GM19240 (cell line): ENCODE measurements at regions not wholly inside any gene's neighbourhood (a gene's known extent, or its start where the extent isn't known, plus 50 kb on each side); places are given as distances from the start of the nearest gene placed in this dataset.

Experiments used
- DNase-seq: peaks from one replicate; pipeline ENCODE4 v3.0.0; 2011; ENCODE audit warnings: low spot score; ENCODE audit not compliant: insufficient read length

DNA sequence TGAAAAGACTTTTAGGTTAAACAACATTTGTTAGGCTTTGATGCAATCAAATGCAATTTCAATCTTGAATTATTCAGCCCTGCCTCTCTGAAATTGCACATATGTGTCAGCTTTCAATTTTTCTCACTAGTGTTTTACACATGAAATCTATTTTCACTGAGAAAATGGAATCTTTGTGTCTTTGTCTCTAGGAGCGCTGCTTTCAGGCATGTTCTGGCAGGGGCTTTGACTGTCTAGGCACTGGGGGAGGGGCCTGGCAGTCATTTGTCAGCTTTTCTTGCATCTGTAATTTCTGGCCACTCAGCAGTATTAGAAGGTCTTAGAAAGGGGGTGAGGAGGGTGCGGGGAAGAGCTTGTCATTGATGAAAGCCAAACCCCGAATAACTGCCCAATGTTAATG lies 264.4 kb downstream of the PTPRC start:
- no peak for DNase-seq

DNA sequence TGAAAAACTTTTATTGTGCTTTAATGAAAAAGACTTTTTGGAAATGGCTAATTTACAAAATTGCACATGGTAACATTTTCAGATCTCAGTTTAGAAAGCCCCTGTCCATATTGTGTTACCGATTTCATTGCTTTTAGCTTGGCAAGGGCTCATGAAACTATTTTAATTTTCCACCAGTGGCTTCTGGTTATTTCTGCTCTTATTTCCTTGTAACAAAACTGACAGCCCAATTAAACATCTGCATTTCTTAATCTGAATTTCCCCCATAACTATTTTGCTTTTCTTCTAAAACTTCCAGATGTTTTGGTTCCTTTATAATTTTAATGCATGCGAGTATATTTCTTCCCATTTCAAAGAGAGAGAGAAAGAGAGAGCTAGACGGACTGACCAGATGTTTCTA lies 264.8 kb downstream of the PTPRC start:
- no peak for DNase-seq

DNA sequence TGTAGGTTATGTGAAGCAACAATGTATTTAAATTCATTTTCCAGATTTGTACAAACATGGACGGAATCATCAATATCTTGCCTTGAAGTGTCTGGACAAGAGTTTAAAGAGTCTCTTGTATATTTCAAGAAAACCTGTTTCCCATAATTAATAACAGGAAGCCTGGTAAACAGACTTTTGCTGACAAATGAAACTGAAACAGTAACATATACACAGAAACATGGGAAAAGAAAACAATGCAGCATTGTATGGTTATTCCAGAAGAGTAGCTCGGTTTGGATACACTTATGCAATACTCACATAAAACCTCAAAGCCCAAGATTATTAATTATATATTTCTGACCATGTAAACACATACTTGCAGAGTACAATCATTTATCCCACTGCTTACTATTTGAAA lies 265.5 kb downstream of the PTPRC start:
- DNase-seq = no peak

DNA sequence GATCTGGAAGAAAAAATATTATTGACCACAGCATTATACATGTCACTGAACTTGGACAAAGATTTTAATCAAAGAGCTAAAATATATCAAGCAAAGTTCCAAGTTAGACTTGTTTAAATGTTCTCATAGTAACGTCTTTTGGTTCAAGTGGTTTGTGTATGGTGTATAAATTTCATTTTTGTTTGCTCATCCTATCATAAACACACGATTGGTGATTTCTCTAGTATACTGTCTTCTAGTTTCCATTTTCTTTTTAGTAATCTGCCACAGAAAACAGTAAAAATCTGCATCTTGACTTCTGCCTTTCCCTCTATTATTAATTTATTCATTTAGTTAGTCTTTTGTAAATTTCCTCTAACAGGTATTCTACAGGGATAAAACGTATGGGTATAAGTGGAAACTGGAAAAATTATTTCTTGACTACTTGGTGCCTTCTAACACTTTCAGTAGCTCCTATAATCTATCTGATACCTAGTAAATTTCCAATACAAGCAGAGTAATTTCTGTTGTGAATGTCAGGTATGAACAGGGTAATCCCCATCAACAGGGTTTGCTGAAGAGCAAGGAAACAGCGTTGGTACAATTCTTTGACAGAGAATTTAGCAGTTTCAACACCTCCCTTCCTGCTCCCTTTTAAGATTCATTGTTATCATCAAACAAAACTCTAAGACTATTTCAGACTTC lies 268.0 kb downstream of the PTPRC start:
- no peak for DNase-seq

DNA sequence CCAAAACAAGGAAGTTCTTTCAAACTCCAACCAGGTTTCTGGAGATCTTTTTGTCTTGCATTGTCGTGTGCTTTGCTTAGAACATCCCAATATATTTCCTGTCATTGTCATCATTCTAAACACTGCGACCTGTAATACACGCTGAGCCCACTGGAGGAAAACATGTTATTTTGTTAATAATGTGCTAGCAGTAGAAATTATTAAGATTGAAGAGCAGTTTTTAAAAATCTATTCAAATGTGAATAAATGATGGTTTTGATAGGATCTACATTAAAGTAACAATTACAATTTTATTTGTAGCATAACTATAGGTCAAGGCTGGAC lies 268.5 kb downstream of the PTPRC start:
- no peak for DNase-seq

DNA sequence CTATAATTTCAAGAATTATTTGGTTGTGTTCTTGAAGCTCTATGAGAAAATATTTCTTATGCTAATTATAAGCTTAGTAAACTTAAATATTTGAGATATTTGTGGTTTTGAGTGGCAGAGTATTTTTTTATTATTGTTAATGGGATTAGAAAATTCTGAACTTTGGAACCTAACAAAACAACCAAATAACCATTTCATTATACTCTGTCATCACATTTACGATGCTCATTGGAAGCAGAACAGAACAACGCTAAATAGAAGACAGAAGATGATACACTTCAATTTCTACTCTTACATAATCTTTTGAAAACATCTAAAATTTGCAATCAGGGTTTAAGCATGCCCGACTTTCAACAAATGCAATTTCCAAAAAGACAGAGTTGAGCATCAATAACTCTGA lies 270.2 kb downstream of the PTPRC start:
- DNase-seq = no peak

DNA sequence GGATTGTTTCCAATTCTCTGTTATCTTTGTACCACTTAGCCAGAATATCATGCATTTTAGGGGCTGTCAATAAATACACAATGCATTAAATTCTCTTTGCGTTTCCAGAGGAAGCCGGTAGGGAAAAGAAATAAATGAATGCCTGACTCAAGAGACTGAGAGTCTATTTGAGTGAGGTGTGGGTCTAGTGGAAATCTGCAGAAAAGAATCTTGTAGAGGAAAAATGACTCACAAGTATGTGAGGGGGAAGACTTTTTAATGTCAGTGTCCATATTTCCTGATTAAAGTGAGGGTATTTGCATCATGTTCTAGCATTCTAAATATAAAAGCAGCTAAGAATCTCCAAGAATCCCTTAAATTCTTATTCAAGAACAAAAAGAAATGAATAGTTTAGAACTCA lies 271.1 kb downstream of the PTPRC start:
- no peak for DNase-seq

DNA sequence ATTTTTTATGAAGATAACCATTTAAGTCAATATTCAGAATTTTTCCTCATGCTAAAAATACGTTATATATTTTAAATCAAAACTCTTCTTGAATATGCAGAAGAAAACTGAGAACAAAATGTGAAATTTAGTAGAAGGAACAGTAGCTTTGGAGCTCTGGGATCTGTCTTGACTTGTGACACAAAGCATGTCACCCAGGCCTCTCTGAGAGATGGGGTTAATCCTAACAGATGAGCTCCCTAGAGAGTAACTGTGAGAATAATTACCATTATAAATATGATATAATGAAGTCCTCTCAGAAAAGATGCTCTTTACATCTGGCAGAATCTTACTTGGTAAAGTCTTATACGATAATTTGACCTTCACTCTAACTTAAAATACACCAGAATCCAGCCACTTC lies 272.0 kb downstream of the PTPRC start:
- DNase-seq = no peak

DNA sequence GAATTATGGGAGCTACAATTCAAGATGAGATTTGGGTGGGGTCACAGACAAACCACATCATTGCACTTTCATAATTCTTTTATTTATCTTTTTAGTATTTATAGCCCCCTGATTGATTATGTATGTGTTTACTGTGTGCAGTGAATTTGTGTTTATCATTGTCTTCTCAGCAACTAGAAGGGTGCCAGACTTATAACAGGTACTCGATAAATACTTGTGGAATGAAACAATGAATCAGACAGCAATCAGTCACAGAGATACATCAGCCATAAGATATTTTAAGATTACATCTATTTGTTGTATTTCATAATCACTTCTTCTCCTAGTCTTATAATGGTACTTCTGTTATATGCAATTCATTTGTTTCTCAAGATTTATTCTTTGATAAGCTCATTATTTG lies 273.2 kb downstream of the PTPRC start:
- no peak for DNase-seq

DNA sequence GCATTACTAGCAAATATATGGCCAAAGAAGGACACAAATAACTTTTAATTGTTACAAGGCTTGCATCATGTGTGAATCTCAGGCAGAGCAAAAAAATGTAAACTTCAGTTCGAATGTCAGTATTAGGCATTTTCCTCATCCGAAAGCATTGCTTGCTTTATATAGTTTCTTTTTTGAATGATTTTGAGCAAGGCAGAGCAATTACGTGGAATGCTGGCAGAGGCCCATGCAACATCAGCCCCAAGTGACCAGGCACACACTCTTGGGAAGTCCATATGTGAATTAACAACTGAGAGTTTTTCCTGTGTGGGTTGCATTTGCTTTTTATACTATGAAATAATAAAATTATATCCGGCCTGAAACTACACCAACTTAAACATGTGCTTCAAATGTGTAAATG lies 274.8 kb downstream of the PTPRC start:
- no peak for DNase-seq

DNA sequence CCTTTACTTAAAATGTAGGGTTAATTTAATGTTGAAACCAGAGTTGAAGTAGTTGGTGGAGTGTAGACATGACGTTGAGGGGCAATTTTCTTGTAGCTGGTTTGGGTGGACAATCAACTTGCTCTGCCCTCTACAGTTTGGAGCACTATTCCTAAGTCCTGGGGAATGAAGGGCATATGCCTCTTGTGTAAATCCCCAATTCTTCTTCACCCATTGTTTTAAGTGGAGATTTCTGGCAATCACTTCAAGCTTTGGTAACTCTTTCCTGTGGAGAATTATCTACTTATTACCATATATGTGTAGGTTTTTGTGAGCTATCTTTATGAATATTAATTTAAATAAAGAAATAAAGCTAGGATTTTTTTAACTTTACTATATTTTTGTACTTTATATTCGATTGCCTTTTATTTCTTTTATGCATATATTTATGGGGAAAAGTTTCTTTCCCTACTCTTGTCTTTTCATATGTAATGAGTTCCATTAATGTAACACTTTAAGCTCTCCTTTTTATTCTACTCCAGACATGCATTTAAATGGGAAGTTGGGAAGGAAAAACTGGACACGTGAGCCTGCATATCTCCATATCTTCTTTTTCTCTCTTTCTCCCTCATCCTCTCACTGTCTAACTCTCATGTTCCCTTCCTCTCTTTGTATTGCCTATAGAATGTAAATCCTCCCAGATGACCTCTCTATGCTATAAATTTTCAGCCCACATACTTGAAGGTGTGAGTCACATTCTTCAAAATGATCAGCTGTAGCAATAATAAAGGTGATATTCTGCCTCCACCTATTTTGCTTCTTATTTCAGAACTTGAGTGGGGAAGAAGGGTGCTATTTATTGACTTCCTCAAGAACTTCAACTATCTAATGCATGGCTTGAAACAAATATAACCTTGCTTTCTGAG lies 276.7 kb downstream of the PTPRC start:
- no peak for DNase-seq

DNA sequence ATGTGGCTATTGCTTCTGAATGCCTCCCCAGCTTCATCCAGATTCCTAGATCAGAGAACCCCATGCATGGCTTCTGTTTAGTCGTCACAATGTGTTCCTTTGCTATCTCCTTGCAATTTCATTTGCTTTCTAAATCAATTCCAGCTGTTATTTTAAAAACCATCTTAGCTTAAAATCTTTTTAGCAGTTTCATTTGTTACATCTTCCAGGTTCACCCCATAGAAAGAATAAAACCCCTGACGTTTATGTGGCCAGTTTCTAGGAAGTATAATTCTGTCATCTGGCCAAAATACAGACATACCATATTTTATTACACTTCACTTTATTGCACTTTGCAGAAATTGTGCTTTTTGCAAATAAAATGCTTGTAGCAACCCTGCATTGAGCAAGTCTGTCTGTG lies 278.4 kb downstream of the PTPRC start:
- no peak for DNase-seq

DNA sequence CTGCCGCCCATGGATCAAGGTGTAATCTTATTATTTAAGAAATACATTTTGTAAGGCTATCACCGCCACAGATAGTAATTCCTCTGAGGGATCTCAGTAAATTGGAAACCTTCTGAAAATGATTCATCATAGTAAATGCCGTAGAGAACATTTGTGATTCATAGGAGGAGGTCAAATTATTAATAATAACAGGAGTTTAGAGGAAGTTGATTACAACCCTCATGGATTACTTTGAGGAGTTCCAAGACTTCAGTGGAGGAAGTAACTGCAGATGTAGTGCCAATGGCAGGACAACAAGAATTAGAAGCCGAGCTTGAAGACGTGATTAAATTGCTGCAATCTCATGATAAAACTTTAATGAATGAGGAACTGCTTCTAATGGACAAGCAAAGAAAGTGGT lies 280.1 kb downstream of the PTPRC start:
- no peak for DNase-seq

DNA sequence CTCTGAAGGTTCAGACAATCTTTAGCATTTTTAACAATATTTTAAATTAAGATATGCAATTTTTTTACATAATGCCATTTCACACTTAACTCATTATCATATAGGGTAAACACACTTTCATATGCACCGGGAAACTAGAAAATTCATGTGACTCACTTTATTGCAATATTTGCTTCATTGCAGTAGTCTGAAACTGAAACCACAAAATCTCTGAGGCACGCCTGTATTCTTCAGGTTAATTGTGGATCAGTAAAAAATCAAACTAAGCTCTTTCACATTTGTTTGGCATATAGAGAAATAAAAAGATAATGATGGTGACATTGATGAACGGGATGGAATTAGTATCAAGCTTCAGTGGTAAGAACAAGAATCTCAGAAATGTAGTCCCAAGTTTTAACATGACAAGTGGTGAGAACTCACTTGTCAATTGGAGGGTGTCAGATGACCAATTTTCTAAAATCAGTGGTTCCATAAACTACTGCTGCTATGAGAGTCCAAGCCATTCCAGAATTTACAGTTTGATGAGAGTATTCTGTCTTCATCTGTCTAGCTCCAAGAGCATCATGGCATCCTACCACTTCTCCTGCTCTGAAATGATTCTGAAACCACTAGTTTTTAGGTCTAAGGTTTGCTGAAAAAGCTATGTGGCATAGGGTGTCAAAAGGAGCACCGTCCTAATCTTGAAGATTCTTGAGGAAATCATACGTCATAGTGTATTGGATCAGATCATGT lies 281.0 kb downstream of the PTPRC start:
- DNase-seq = no peak

DNA sequence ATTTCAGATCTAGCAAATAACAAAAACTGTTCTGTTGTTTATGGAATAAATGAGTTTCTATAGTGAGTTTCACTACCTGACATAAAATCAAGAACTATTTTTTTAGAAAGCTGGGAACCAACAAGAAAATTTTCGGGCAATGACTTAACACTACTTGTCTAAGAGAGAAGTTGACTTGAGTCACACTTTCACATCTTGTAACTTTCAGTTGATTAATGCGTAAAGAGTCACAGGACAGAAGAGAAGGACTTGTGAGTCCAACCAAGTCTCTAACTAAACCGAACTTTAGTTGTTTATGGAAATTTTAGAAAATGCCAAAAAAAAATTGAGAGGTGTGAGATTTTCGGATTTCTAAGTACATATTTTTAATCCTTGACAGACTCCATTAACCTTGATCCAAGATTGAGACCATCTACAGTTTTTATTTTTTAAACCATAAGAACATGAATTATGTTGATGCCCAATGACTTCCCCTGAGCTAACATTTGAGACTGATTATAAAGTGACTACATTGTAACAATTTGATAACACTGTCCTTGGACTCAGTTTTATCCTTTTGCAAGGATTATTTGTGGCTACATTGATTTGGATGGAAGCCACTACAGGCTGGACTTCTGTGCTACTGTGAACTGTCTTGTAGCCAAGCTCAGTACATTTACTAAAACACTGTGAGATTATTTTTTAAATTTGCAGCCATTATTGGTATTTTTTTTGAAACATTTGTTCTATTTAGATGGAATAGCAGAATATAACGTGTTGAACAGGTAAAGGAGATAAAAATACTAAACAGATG lies 284.0 kb downstream of the PTPRC start:
- DNase-seq = no peak

DNA sequence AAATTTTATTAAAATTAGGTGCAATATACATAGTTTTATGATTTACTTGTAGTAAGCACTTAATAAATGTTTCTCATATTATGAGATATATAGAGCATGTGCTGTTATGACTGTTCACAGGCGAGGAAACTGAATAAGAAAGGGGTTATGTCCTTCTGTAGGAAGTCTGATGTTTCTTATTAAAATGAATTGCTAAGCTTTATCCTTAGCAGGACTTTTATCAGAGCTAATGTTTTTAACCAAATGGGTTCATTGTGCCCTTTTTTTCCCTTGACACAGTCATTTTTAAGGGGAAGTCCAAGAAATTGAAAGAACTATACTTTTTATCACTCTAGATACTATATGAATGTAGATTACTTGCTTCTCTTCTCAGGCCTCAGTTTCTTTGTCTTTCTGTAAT lies 285.2 kb downstream of the PTPRC start:
- no peak for DNase-seq

DNA sequence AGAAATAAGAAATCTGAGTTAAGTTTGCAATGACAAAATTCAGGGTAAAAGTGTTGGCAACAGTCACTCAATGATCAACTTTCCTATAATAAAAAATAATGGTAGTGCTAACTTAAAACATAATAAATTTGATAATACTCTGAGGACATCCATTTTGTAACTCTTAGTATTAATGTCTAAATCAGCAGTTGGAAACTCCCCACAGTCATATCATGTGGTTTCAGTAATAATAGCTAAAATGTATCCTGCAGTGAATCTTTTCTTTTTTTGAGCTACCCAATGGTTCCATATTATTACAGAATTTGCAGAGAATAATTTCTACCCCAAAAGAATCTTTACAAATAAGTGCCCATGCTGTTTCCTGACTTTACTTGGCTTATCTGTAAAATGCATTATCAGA lies 286.7 kb downstream of the PTPRC start:
- DNase-seq = no peak

DNA sequence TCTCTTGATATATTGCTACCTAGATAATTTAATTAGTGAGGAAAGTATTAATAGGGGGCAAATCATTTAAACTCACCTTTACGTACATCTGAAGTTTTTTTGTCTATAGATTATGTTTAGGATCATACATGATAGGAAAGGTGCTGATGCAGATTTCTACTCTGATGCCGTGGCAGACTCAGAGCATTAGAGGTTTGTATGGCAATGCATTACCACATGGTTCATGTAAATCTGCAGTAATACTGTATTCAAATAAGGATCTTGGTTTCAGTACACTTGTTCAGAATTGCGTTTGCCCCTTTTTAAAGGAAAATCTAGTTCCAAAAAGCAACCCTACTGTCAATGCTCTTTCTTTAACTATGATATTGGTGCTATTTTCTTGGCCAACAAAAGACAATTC lies 288.3 kb downstream of the PTPRC start:
- no peak for DNase-seq

DNA sequence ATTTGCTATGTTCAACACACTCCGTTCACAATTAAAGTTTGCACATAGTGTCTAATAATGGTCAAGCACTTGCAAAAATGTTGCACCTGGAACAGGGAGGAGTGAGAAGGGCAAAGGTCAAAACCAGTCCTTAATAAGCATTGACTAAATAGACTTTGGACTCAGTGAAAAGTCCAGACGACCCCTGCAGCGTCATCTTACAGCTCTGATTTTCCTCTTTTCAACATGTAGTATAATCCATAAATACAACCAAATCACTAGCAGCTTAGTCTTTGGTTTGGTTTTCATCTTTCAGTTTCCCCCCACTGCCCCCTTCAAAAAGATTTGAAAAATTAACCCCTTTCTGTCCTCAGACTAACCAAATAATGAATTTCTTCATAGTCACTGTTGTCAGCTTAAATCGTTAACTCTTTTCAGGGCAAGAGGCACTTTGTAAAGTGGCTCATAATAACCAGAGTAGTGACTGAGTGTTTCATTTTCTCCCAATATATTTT lies 290.3 kb downstream of the PTPRC start:
- no peak for DNase-seq

DNA sequence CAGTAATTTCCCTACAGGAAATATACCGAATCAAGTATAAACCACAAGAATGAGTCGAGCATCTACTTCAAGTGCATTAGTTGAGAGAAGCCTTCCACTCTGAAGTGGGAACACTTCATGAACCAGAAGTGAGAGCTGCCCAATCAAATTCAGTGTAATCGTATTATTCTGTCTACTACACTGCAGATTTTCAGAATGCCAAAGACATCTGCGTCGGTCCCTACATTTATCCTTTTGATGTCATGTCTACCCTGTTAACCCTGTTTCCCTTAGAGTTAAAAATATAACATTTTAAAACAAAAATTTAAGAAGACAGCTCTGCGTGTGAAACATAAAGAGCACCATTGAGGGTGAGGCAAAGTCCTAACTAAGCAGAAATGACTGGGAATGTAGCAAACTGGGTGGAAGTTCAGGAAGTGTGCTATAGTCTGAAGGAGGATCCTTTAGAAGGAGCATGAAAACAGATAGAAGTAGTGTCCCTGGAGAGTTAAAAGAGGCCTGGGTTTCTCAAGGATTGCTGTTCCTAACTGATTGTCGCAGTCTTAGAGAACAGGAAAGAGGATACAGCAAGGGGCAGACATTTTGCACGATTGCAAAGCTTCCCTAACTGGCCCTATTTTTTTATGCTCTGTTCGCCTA lies 291.2 kb downstream of the PTPRC start:
- DNase-seq = no peak
